HL-60 (cell line): ENCODE measurements at regions not wholly inside any gene's neighbourhood (a gene's known extent, or its start where the extent isn't known, plus 50 kb on each side); places are given as distances from the start of the nearest gene placed in this dataset.

ENCODE experiments used
- POLR2AphosphoS5 ChIP-seq: IDR thresholded peaks from 2 replicates; pipeline ENCODE4 v1.6.1; 2012; ENCODE audit warnings: low read depth
- TF ChIP-seq, protein P1 (sequence below): IDR thresholded peaks from one replicate; pipeline ENCODE4 v1.5.1; 2011; ENCODE audit warnings: low read length, control low read depth, inconsistent platforms; ENCODE audit not compliant: insufficient read depth
- TF ChIP-seq, protein P2 (sequence below): IDR thresholded peaks from 2 replicates; pipeline ENCODE4 v1.6.1; 2012; ENCODE audit warnings: low read depth; ENCODE audit not compliant: insufficient replicate concordance

- TF ChIP-seq, protein P1, sequence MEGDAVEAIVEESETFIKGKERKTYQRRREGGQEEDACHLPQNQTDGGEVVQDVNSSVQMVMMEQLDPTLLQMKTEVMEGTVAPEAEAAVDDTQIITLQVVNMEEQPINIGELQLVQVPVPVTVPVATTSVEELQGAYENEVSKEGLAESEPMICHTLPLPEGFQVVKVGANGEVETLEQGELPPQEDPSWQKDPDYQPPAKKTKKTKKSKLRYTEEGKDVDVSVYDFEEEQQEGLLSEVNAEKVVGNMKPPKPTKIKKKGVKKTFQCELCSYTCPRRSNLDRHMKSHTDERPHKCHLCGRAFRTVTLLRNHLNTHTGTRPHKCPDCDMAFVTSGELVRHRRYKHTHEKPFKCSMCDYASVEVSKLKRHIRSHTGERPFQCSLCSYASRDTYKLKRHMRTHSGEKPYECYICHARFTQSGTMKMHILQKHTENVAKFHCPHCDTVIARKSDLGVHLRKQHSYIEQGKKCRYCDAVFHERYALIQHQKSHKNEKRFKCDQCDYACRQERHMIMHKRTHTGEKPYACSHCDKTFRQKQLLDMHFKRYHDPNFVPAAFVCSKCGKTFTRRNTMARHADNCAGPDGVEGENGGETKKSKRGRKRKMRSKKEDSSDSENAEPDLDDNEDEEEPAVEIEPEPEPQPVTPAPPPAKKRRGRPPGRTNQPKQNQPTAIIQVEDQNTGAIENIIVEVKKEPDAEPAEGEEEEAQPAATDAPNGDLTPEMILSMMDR = no peak
- TF ChIP-seq POLR2AphosphoS5 = no peak
- TF ChIP-seq, protein P2, sequence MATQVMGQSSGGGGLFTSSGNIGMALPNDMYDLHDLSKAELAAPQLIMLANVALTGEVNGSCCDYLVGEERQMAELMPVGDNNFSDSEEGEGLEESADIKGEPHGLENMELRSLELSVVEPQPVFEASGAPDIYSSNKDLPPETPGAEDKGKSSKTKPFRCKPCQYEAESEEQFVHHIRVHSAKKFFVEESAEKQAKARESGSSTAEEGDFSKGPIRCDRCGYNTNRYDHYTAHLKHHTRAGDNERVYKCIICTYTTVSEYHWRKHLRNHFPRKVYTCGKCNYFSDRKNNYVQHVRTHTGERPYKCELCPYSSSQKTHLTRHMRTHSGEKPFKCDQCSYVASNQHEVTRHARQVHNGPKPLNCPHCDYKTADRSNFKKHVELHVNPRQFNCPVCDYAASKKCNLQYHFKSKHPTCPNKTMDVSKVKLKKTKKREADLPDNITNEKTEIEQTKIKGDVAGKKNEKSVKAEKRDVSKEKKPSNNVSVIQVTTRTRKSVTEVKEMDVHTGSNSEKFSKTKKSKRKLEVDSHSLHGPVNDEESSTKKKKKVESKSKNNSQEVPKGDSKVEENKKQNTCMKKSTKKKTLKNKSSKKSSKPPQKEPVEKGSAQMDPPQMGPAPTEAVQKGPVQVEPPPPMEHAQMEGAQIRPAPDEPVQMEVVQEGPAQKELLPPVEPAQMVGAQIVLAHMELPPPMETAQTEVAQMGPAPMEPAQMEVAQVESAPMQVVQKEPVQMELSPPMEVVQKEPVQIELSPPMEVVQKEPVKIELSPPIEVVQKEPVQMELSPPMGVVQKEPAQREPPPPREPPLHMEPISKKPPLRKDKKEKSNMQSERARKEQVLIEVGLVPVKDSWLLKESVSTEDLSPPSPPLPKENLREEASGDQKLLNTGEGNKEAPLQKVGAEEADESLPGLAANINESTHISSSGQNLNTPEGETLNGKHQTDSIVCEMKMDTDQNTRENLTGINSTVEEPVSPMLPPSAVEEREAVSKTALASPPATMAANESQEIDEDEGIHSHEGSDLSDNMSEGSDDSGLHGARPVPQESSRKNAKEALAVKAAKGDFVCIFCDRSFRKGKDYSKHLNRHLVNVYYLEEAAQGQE = no peak
These were observed 82.5 kb upstream of the PRNP start for GRCh38 chr20:4603724-4604123.
